GM18907 (cell line): ENCODE measurements at regions not wholly inside any gene's neighbourhood (a gene's known extent, or its start where the extent isn't known, plus 50 kb on each side); places are given as distances from the start of the nearest gene placed in this dataset.

Experiments used
- ATAC-seq: cut with Tn5 transposase; IDR thresholded peaks from one replicate; pipeline ENCODE4 v1.9.1; 2021; ENCODE audit warnings: mild to moderate bottlenecking, moderate library complexity; ENCODE audit not compliant: unreplicated experiment

- no peak for ATAC-seq
These were observed 517.1 kb downstream of the LMO7 start for GRCh38 chr13:76153239-76153638.

GRCh38 chr13:76148926-76149325 is 512.8 kb downstream of the LMO7 start:
- ATAC-seq: no peak

GRCh38 chr13:76148374-76148773 is 512.2 kb downstream of the LMO7 start:
- ATAC-seq: no peak

- no peak for ATAC-seq
These were observed 496.4 kb downstream of the LMO7 start for GRCh38 chr13:76132532-76132931.

GRCh38 chr13:76131551-76131950 is 495.4 kb downstream of the LMO7 start:
- no peak for ATAC-seq

- no peak for ATAC-seq
These were observed 493.3 kb downstream of the LMO7 start for GRCh38 chr13:76129305-76130000.

GRCh38 chr13:76127922-76128321 is 491.8 kb downstream of the LMO7 start:
- no peak for ATAC-seq

GRCh38 chr13:76123548-76123947 is 487.4 kb downstream of the LMO7 start:
- no peak for ATAC-seq

GRCh38 chr13:76116751-76117360 is 480.7 kb downstream of the LMO7 start:
- no peak for ATAC-seq

- ATAC-seq: no peak
These were observed 470.6 kb downstream of the LMO7 start for GRCh38 chr13:76106763-76107162.

GRCh38 chr13:76094645-76095044 is 458.5 kb downstream of the LMO7 start:
- no peak for ATAC-seq

- ATAC-seq: no peak
These were observed 454.9 kb downstream of the LMO7 start for GRCh38 chr13:76091076-76091475.

- ATAC-seq: no peak
These were observed 450.6 kb downstream of the LMO7 start for GRCh38 chr13:76086729-76087128.

GRCh38 chr13:76067850-76068249 is 431.7 kb downstream of the LMO7 start:
- no peak for ATAC-seq

- no peak for ATAC-seq
These were observed 417.1 kb downstream of the LMO7 start for GRCh38 chr13:76053181-76053580.

- ATAC-seq: no peak
These were observed 413.2 kb downstream of the LMO7 start for GRCh38 chr13:76049376-76049746.

- no peak for ATAC-seq
These were observed 412.7 kb downstream of the LMO7 start for GRCh38 chr13:76048675-76049375.

- ATAC-seq: no peak
These were observed 412.0 kb downstream of the LMO7 start for GRCh38 chr13:76048131-76048530.

- no peak for ATAC-seq
These were observed 407.7 kb downstream of the LMO7 start for GRCh38 chr13:76043874-76044273.

GRCh38 chr13:76038920-76039716 is 403.0 kb downstream of the LMO7 start:
- ATAC-seq: no peak

GRCh38 chr13:76036176-76036575 is 400.0 kb downstream of the LMO7 start:
- no peak for ATAC-seq
